Ovary (tissue), 3 donors: ENCODE measurements at regions not wholly inside any gene's neighbourhood (a gene's known extent, or its start where the extent isn't known, plus 50 kb on each side); places are given as distances from the start of the nearest gene placed in this dataset.

Experiments used
- EP300 ChIP-seq: sonication (generic); formaldehyde crosslinking; IDR thresholded peaks from one replicate; pipeline ENCODE4 v1.6.1; 2017; ENCODE audit warnings: antibody characterized with exemption
- POLR2A ChIP-seq: fragments of 450-650 bp; IDR thresholded peaks from one replicate; pipeline ENCODE4 v1.6.1; 2017; ENCODE audit warnings: antibody characterized with exemption, mild to moderate bottlenecking, moderate library complexity
- TF ChIP-seq, protein P1 (sequence below), 3 donors: fragments of 450-650 bp in 2 of 3; fragments of 200-600 bp in 1 of 3; IDR thresholded peaks; one replicate each; pipeline versions ENCODE4 v1.5.1 to v1.8.0; 2016 to 2022; ENCODE audit warnings: antibody characterized with exemption in 3 of 3, mild to moderate bottlenecking in 1 of 3
- donor health status: DM: no; HTN: no; CAD: no.

DNA sequence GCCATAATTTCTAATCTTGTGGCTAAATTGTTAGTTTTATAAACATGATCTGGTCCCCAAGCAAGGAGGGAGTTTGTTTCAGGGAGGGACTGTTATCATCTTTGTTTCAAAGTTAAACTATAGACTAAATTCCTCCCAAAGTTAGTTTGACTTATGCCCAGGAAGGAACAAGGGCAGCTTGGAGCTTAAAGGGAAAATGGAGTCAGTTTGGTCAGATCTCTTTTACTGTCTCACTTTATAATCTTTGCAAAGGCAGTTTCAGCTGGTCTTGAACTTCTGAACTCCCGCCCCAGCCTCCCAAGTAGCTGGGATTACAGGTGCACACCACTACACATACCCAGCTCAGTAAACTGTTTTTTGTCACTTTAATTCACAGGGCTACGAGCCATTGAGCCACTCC lies 214.7 kb downstream of the ZNF674 start:
- TF ChIP-seq POLR2A (no peak), EP300 (no peak)
- TF ChIP-seq, protein P1, sequence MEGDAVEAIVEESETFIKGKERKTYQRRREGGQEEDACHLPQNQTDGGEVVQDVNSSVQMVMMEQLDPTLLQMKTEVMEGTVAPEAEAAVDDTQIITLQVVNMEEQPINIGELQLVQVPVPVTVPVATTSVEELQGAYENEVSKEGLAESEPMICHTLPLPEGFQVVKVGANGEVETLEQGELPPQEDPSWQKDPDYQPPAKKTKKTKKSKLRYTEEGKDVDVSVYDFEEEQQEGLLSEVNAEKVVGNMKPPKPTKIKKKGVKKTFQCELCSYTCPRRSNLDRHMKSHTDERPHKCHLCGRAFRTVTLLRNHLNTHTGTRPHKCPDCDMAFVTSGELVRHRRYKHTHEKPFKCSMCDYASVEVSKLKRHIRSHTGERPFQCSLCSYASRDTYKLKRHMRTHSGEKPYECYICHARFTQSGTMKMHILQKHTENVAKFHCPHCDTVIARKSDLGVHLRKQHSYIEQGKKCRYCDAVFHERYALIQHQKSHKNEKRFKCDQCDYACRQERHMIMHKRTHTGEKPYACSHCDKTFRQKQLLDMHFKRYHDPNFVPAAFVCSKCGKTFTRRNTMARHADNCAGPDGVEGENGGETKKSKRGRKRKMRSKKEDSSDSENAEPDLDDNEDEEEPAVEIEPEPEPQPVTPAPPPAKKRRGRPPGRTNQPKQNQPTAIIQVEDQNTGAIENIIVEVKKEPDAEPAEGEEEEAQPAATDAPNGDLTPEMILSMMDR (IDR thresholded peaks at IDR 0.05), result no peak
